ENCODE measurements at regions not wholly inside any gene's neighbourhood (a gene's known extent, or its start where the extent isn't known, plus 50 kb on each side); places are given as distances from the start of the nearest gene placed in this dataset.

DNA sequence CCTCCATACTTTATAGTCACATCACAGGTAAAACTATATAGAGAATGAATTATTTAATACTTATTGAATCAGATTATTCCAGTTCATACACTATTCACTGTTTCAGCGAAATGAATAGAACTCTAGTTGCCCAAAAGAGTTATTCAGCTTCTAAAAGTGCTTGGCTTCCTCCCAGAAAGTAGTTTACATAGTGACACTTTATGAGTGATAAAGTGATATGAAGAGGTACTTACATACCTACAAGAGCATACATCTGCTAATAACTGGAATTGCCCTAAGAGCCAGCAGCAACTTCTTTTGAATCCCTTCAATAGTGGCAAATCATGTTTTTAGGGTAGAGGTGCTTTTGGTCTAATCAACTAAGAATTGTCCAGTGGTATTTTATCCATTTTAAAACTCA lies 635.1 kb upstream of the AGTR1 start:
- TF ChIP-seq, protein P1, sequence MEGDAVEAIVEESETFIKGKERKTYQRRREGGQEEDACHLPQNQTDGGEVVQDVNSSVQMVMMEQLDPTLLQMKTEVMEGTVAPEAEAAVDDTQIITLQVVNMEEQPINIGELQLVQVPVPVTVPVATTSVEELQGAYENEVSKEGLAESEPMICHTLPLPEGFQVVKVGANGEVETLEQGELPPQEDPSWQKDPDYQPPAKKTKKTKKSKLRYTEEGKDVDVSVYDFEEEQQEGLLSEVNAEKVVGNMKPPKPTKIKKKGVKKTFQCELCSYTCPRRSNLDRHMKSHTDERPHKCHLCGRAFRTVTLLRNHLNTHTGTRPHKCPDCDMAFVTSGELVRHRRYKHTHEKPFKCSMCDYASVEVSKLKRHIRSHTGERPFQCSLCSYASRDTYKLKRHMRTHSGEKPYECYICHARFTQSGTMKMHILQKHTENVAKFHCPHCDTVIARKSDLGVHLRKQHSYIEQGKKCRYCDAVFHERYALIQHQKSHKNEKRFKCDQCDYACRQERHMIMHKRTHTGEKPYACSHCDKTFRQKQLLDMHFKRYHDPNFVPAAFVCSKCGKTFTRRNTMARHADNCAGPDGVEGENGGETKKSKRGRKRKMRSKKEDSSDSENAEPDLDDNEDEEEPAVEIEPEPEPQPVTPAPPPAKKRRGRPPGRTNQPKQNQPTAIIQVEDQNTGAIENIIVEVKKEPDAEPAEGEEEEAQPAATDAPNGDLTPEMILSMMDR (IDR thresholded peaks at IDR 0.05; ENCODE audit: poor library complexity, severe bottlenecking) = no peak
- no peak for TF ChIP-seq RAD21 (conservative IDR thresholded peaks at IDR 0.05)
- TF ChIP-seq, protein P2, sequence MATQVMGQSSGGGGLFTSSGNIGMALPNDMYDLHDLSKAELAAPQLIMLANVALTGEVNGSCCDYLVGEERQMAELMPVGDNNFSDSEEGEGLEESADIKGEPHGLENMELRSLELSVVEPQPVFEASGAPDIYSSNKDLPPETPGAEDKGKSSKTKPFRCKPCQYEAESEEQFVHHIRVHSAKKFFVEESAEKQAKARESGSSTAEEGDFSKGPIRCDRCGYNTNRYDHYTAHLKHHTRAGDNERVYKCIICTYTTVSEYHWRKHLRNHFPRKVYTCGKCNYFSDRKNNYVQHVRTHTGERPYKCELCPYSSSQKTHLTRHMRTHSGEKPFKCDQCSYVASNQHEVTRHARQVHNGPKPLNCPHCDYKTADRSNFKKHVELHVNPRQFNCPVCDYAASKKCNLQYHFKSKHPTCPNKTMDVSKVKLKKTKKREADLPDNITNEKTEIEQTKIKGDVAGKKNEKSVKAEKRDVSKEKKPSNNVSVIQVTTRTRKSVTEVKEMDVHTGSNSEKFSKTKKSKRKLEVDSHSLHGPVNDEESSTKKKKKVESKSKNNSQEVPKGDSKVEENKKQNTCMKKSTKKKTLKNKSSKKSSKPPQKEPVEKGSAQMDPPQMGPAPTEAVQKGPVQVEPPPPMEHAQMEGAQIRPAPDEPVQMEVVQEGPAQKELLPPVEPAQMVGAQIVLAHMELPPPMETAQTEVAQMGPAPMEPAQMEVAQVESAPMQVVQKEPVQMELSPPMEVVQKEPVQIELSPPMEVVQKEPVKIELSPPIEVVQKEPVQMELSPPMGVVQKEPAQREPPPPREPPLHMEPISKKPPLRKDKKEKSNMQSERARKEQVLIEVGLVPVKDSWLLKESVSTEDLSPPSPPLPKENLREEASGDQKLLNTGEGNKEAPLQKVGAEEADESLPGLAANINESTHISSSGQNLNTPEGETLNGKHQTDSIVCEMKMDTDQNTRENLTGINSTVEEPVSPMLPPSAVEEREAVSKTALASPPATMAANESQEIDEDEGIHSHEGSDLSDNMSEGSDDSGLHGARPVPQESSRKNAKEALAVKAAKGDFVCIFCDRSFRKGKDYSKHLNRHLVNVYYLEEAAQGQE (IDR thresholded peaks at IDR 0.05; ENCODE audit: borderline replicate concordance) = no peak
